Endodermal cell (in vitro differentiated cells): ENCODE measurements at regions not wholly inside any gene's neighbourhood (a gene's known extent, or its start where the extent isn't known, plus 50 kb on each side); places are given as distances from the start of the nearest gene placed in this dataset.
A peak's percentile ranks its signal among the peaks of the same experiment; 100 is the strongest.

Experiments
- DNase-seq: peaks from one replicate; pipeline ENCODE4 v3.0.0-alpha.2; 2017
- H3K27ac ChIP-seq: 2 replicates; pipeline ENCODE4 v1.5.1; 2013; ENCODE audit warnings: mild to moderate bottlenecking, low read depth, low read length, moderate library complexity
- H3K27me3 ChIP-seq: 2 replicates; pipeline ENCODE4 v1.6.1; 2013; ENCODE audit warnings: mild to moderate bottlenecking, low read length, moderate library complexity; ENCODE audit not compliant: insufficient read depth, control insufficient read depth, poor library complexity, severe bottlenecking
- H3K36me3 ChIP-seq: 2 replicates; pipeline ENCODE4 v1.7.0; 2013; ENCODE audit warnings: mild to moderate bottlenecking, low read length, moderate library complexity; ENCODE audit not compliant: control insufficient read depth, insufficient read depth
- H3K4me1 ChIP-seq: one replicate; pipeline ENCODE4 v1.7.0; 2013; ENCODE audit warnings: low read length; ENCODE audit not compliant: control insufficient read depth, insufficient read depth
- H3K4me3 ChIP-seq: 2 replicates; pipeline ENCODE4 v1.5.1; 2013; ENCODE audit warnings: mild to moderate bottlenecking, low read length, moderate library complexity
- H3K9ac ChIP-seq: 2 replicates; pipeline ENCODE4 v1.6.1; 2013; ENCODE audit warnings: mild to moderate bottlenecking, low read length, moderate library complexity; ENCODE audit not compliant: poor library complexity, severe bottlenecking; ENCODE audit errors: extremely low read depth
- H3K9me3 ChIP-seq: 2 replicates; pipeline ENCODE4 v1.6.1; 2013; ENCODE audit warnings: mild to moderate bottlenecking, low read length, moderate library complexity; ENCODE audit not compliant: control insufficient read depth
- H3K27ac Mint-ChIP-seq: 2 replicates; pipeline ENCODE4 v1.8.0; 2020; ENCODE audit warnings: mixed read lengths
- H3K27me3 Mint-ChIP-seq: 2 replicates; pipeline ENCODE4 v1.8.0; 2021; ENCODE audit warnings: mild to moderate bottlenecking, mixed read lengths; ENCODE audit not compliant: insufficient read depth
- H3K36me3 Mint-ChIP-seq: 2 replicates; pipeline ENCODE4 v1.8.0; 2020; ENCODE audit warnings: low read depth, mixed read lengths
- H3K4me1 Mint-ChIP-seq: 2 replicates; pipeline ENCODE4 v1.8.0; 2020; ENCODE audit warnings: mixed read lengths
- H3K4me3 Mint-ChIP-seq: 2 replicates; pipeline ENCODE4 v1.8.0; 2020; ENCODE audit warnings: mild to moderate bottlenecking, moderate library complexity, mixed read lengths
- H3K9me3 Mint-ChIP-seq: 2 replicates; pipeline ENCODE4 v1.8.0; 2020; ENCODE audit warnings: mild to moderate bottlenecking, mixed read lengths
- CTCF ChIP-seq: fragments of 200-600 bp; sonication (generic); conservative IDR thresholded peaks from 2 replicates; pipeline ENCODE4 v1.5.0; 2021; ENCODE audit warnings: antibody characterized with exemption, mild to moderate bottlenecking
- WGBS, 2 experiments: methylation state at CpG; one replicate each; pipeline versions ENCODE4 v1.1.5 to v1.1.7; 2013; ENCODE audit warnings: missing lambda C conversion rate in 2 of 2, mixed read lengths in 1 of 2; ENCODE audit not compliant: insufficient coverage in 1 of 2, insufficient read length in 1 of 2; 5-methylcytosine and 5-hydroxymethylcytosine counted together

- no peaks in the 10 kb centered on the region for H3K9me3 ChIP-seq
- no peaks in the 10 kb centered on the region for H3K36me3 ChIP-seq
- Mint-ChIP-seq H3K27ac (no peak overlapping the region), H3K36me3 (no peaks in the 10 kb centered on the region), H3K27me3 (peaks cover 2% of the 10 kb centered on the region), H3K4me1 (peaks cover 13% of the 10 kb centered on the region), H3K4me3 (no peak overlapping the region), H3K9me3 (no peaks in the 10 kb centered on the region)
- DNase-seq = no peak
- 94 to 100% methylated on average over 1 to 4 of the region's 4 CpGs for WGBS, 2 experiments
- H3K4me1 ChIP-seq = no peaks in the 10 kb centered on the region
- no peak for TF ChIP-seq CTCF
- no peak overlapping the region for H3K27ac ChIP-seq
- no peak overlapping the region for H3K9ac ChIP-seq
- no peaks in the 10 kb centered on the region for H3K27me3 ChIP-seq
- no peak overlapping the region for H3K4me3 ChIP-seq
These were observed 65.6 kb upstream of the CFAP161 start for GRCh38 chr15:81068516-81068915.

GRCh38 chr15:81069356-81069755, 64.7 kb upstream of the CFAP161 start:
- no peak overlapping the region for H3K4me3 ChIP-seq
- no peaks in the 10 kb centered on the region for H3K36me3 ChIP-seq
- peaks cover 2% of the 10 kb centered on the region for H3K27me3 Mint-ChIP-seq
- peak; percentile 58 for DNase-seq
- H3K36me3 Mint-ChIP-seq = no peaks in the 10 kb centered on the region
- no peaks in the 10 kb centered on the region for H3K27me3 ChIP-seq
- peaks cover 13% of the 10 kb centered on the region for H3K4me1 Mint-ChIP-seq
- no peaks in the 10 kb centered on the region for H3K9me3 ChIP-seq
- no peaks in the 10 kb centered on the region for H3K4me1 ChIP-seq
- peak; percentile 37 for TF ChIP-seq CTCF
- H3K27ac Mint-ChIP-seq = no peak overlapping the region
- no peak overlapping the region for H3K27ac ChIP-seq
- no peaks in the 10 kb centered on the region for H3K9me3 Mint-ChIP-seq
- no peak overlapping the region for H3K9ac ChIP-seq
- WGBS, 2 experiments = 67 to 87% methylated on average over 3 to 5 of the region's 5 CpGs
- H3K4me3 Mint-ChIP-seq = no peak overlapping the region

- H3K27me3 Mint-ChIP-seq = peaks cover 2% of the 10 kb centered on the region
- Histone ChIP-seq H3K27ac (no peak overlapping the region), H3K4me1 (no peaks in the 10 kb centered on the region), H3K36me3 (no peaks in the 10 kb centered on the region), H3K9me3 (no peaks in the 10 kb centered on the region), H3K4me3 (no peak overlapping the region), H3K9ac (no peak overlapping the region), H3K27me3 (no peaks in the 10 kb centered on the region)
- TF ChIP-seq CTCF = no peak
- no peaks in the 10 kb centered on the region for H3K9me3 Mint-ChIP-seq
- 91 to 95% methylated on average over 5 to 11 of the region's 11 CpGs for WGBS, 2 experiments
- H3K36me3 Mint-ChIP-seq = no peaks in the 10 kb centered on the region
- no peak overlapping the region for H3K27ac Mint-ChIP-seq
- H3K4me3 Mint-ChIP-seq = no peak overlapping the region
- no peak for DNase-seq
- H3K4me1 Mint-ChIP-seq = peaks cover 13% of the 10 kb centered on the region
These were observed 64.2 kb upstream of the CFAP161 start for GRCh38 chr15:81069909-81070308.
